WTC11 (cell line): ENCODE measurements at regions not wholly inside any gene's neighbourhood (a gene's known extent, or its start where the extent isn't known, plus 50 kb on each side); places are given as distances from the start of the nearest gene placed in this dataset.

Experiments
- ELF4 ChIP-seq: sonication (generic); formaldehyde crosslinking; IDR thresholded peaks from 2 replicates; pipeline ENCODE4 v1.8.1; 2022; ENCODE audit warnings: low read depth, mild to moderate bottlenecking, moderate library complexity, missing genetic modification reagents
- NFE2L1 ChIP-seq: sonication (generic); formaldehyde crosslinking; IDR thresholded peaks from 2 replicates; pipeline ENCODE4 v1.8.1; 2023; ENCODE audit warnings: missing genetic modification reagents
- TP53 ChIP-seq: sonication (generic); formaldehyde crosslinking; IDR thresholded peaks from 2 replicates; pipeline ENCODE4 v1.8.1; 2023; ENCODE audit warnings: mild to moderate bottlenecking, missing genetic modification reagents
- TF ChIP-seq, protein P1 (sequence below): fragments of 200-600 bp; IDR thresholded peaks from 2 replicates; pipeline ENCODE4 v1.8.0; 2022; ENCODE audit warnings: antibody characterized with exemption
- TF ChIP-seq, protein P2 (sequence below): sonication (generic); formaldehyde crosslinking; IDR thresholded peaks from 2 replicates; pipeline ENCODE4 v1.8.0; 2022; ENCODE audit warnings: mild to moderate bottlenecking, missing genetic modification reagents

DNA sequence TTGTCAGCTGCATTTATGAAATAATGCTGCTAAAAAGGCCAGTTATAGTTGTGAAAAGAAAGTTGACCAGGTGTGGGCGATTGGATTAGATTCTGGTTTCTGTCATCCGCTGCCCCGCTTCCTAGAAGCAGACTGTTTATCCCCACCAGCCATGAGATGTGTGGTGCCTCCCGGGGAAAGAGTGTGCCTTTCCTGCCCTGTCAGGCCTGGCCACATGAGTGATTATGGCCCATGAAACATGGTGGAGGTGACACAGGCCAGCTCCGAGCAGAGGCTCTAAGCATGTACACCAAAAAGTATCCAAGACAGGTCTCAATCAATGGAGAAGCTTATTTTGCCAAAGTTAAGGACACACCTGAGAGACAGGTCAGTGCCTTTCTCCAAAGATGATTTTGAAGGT, 85.4 kb upstream of the ABHD2 start:
- TF ChIP-seq NFE2L1 (CRISPR knock-in tag) (no peak), ELF4 (CRISPR knock-in tag) (no peak), TP53 (CRISPR knock-in tag) (no peak)
- TF ChIP-seq, protein P1, sequence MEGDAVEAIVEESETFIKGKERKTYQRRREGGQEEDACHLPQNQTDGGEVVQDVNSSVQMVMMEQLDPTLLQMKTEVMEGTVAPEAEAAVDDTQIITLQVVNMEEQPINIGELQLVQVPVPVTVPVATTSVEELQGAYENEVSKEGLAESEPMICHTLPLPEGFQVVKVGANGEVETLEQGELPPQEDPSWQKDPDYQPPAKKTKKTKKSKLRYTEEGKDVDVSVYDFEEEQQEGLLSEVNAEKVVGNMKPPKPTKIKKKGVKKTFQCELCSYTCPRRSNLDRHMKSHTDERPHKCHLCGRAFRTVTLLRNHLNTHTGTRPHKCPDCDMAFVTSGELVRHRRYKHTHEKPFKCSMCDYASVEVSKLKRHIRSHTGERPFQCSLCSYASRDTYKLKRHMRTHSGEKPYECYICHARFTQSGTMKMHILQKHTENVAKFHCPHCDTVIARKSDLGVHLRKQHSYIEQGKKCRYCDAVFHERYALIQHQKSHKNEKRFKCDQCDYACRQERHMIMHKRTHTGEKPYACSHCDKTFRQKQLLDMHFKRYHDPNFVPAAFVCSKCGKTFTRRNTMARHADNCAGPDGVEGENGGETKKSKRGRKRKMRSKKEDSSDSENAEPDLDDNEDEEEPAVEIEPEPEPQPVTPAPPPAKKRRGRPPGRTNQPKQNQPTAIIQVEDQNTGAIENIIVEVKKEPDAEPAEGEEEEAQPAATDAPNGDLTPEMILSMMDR = no peak
- TF ChIP-seq, protein P2, sequence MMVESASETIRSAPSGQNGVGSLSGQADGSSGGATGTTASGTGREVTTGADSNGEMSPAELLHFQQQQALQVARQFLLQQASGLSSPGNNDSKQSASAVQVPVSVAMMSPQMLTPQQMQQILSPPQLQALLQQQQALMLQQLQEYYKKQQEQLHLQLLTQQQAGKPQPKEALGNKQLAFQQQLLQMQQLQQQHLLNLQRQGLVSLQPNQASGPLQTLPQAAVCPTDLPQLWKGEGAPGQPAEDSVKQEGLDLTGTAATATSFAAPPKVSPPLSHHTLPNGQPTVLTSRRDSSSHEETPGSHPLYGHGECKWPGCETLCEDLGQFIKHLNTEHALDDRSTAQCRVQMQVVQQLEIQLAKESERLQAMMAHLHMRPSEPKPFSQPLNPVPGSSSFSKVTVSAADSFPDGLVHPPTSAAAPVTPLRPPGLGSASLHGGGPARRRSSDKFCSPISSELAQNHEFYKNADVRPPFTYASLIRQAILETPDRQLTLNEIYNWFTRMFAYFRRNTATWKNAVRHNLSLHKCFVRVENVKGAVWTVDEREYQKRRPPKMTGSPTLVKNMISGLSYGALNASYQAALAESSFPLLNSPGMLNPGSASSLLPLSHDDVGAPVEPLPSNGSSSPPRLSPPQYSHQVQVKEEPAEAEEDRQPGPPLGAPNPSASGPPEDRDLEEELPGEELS (CRISPR knock-in tag) = no peak
